A549 (cell line): ENCODE measurements at regions not wholly inside any gene's neighbourhood (a gene's known extent, or its start where the extent isn't known, plus 50 kb on each side); places are given as distances from the start of the nearest gene placed in this dataset.

ENCODE experiments used
- ATAC-seq, 2 experiments: fragments of 200-7000 bp in 1 of 2; fragments of >200 bp in 1 of 2; cut with Nextera tagmentation in 1 of 2; cut with Tn5 transposase in 1 of 2; 3 replicates each; pipeline versions ENCODE4 v1.8.0 to v1.9.1; 2018 to 2020; ENCODE audit warnings: mild to moderate bottlenecking in 1 of 2, moderate library complexity in 1 of 2
- CTCF ChIA-PET: fragments of 300-600 bp; sonication (Branson Sonifier 250); formaldehyde crosslinking; extraction: SDS; loops from one replicate; lab custom pipeline; 2021; ENCODE audit warnings: antibody characterized with exemption, inconsistent platforms; lab: Yijun Ruan, JAX
- POLR2A ChIA-PET: fragments of 350-600 bp; formaldehyde crosslinking; extraction: SDS; loops from one replicate; lab custom pipeline; 2021; ENCODE audit warnings: antibody characterized with exemption, inconsistent platforms; lab: Yijun Ruan, JAX
- DNase-seq, 2 experiments: peaks; one replicate each; pipeline versions ENCODE4 v3.0.0 to v3.0.0-alpha.2; 2011 to 2016; ENCODE audit warnings: low read depth in 1 of 2, low spot score in 1 of 2
- FAIRE-seq: peaks from 2 replicates; lab custom pipeline; 2011; peaks lifted over from hg19 to GRCh38; lab: Jason Lieb, UNC
- H3K27ac ChIP-seq, 2 experiments: fragments of >200 bp; sonication (Bioruptor Twin); formaldehyde crosslinking; 3 replicates each; pipeline ENCODE4 v1.5.1; 2016 to 2017
- H3K4me1 ChIP-seq: fragments of >200 bp; sonication (Bioruptor Twin); formaldehyde crosslinking; 3 replicates; pipeline ENCODE4 v1.6.1; 2016
- H3K4me2 ChIP-seq: fragments of >200 bp; sonication (Bioruptor Twin); formaldehyde crosslinking; 3 replicates; pipeline ENCODE4 v1.6.1; 2016
- H3K4me3 ChIP-seq: fragments of >200 bp; sonication (Bioruptor Twin); formaldehyde crosslinking; 3 replicates; pipeline ENCODE4 v1.5.1; 2016
- H3K9me3 ChIP-seq: fragments of >200 bp; sonication (Bioruptor Twin); formaldehyde crosslinking; 3 replicates; pipeline ENCODE4 v1.6.1; 2016
- BHLHE40 ChIP-seq: IDR thresholded peaks from 2 replicates; pipeline ENCODE4 v1.6.1; 2012; ENCODE audit warnings: low read depth, low read length, inconsistent platforms
- CBX8 ChIP-seq: fragments of 200-600 bp; sonication (generic); IDR thresholded peaks from 2 replicates; pipeline ENCODE4 v1.6.1; 2016
- CTCF ChIP-seq: fragments of >200 bp; sonication (Bioruptor Twin); formaldehyde crosslinking; IDR thresholded peaks from 3 replicates; pipeline ENCODE4 v1.5.1; 2016
- EHMT2 ChIP-seq: fragments of 200-600 bp; sonication (generic); IDR thresholded peaks from 2 replicates; pipeline ENCODE4 v1.6.1; 2016; ENCODE audit warnings: antibody characterized with exemption, low read depth, mild to moderate bottlenecking, moderate library complexity
- FOSL2 ChIP-seq, 2 experiments: fragments of 450-650 bp in 1 of 2; fragments of >200 bp in 1 of 2; sonication (Bioruptor Twin) in 1 of 2; formaldehyde crosslinking; IDR thresholded peaks; 2 replicates each; pipeline versions ENCODE4 v1.5.0 to v1.6.1; 2016 to 2020; ENCODE audit warnings: mild to moderate bottlenecking in 1 of 2, moderate library complexity in 1 of 2
- GATA3 ChIP-seq: IDR thresholded peaks from 2 replicates; pipeline ENCODE4 v1.6.1; 2012; ENCODE audit warnings: borderline replicate concordance
- HES2 ChIP-seq: fragments of >200 bp; sonication (Bioruptor Twin); formaldehyde crosslinking; IDR thresholded peaks from 2 replicates; pipeline ENCODE4 v1.6.1; 2016
- HOXA7 ChIP-seq: fragments of 250-450 bp; sonication (Bioruptor Pico); IDR thresholded peaks from 2 replicates; pipeline ENCODE4 v1.5.0; 2020; ENCODE audit warnings: mild to moderate bottlenecking, moderate library complexity
- JUNB ChIP-seq: fragments of >200 bp; sonication (Bioruptor Twin); formaldehyde crosslinking; IDR thresholded peaks from 2 replicates; pipeline ENCODE4 v1.6.1; 2016
- MAFK ChIP-seq: fragments of 450-650 bp; IDR thresholded peaks from 2 replicates; pipeline ENCODE4 v1.6.1; 2014; ENCODE audit not compliant: partially characterized antibody
- MAX ChIP-seq: IDR thresholded peaks from 2 replicates; pipeline ENCODE4 v1.6.1; 2012
- MYC ChIP-seq: IDR thresholded peaks from 2 replicates; pipeline ENCODE4 v1.6.1; 2012; ENCODE audit warnings: mild to moderate bottlenecking, inconsistent platforms, low read length, improper control_type of control experiment, borderline replicate concordance
- NPAS2 ChIP-seq: fragments of 250-450 bp; sonication (Bioruptor Pico); IDR thresholded peaks from 2 replicates; pipeline ENCODE4 v1.8.0; 2022; ENCODE audit warnings: mild to moderate bottlenecking, moderate library complexity, borderline replicate concordance
- RARB ChIP-seq: fragments of 250-450 bp; sonication (Bioruptor Pico); IDR thresholded peaks from 2 replicates; pipeline ENCODE4 v1.8.0; 2021; ENCODE audit warnings: mild to moderate bottlenecking, moderate library complexity
- REST ChIP-seq: fragments of 200-600 bp; sonication (generic); IDR thresholded peaks from 2 replicates; pipeline ENCODE4 v1.6.1; 2016; ENCODE audit warnings: antibody characterized with exemption, mild to moderate bottlenecking, moderate library complexity
- RNF2 ChIP-seq: fragments of 200-600 bp; sonication (generic); IDR thresholded peaks from 2 replicates; pipeline ENCODE4 v1.6.1; 2016; ENCODE audit warnings: low read depth, mild to moderate bottlenecking, antibody characterized with exemption, moderate library complexity, borderline replicate concordance
- TP53 ChIP-seq: fragments of 250-450 bp; sonication (Bioruptor Pico); IDR thresholded peaks from 2 replicates; pipeline ENCODE4 v1.5.0; 2021; ENCODE audit warnings: mild to moderate bottlenecking, moderate library complexity
- USF2 ChIP-seq: fragments of 450-650 bp; IDR thresholded peaks from 2 replicates; pipeline ENCODE4 v1.6.1; 2014; ENCODE audit warnings: antibody characterized with exemption
- ZFP36 ChIP-seq: fragments of 450-650 bp; IDR thresholded peaks from 2 replicates; pipeline ENCODE4 v1.6.1; 2014; ENCODE audit warnings: borderline replicate concordance; ENCODE audit not compliant: partially characterized antibody
- ZSCAN20 ChIP-seq: fragments of 250-450 bp; sonication (Bioruptor Pico); IDR thresholded peaks from 2 replicates; pipeline ENCODE4 v1.8.0; 2022; ENCODE audit warnings: mild to moderate bottlenecking, moderate library complexity
- WGBS: methylation state at CpG from one replicate; pipeline ENCODE4 v1.1.6; 2017; ENCODE audit errors: missing lambda C conversion rate; 5-methylcytosine and 5-hydroxymethylcytosine counted together

- no peak for TF ChIP-seq MYC
- no peak for TF ChIP-seq RNF2
- TF ChIP-seq RARB (CRISPR knock-in tag) = no peak
- TF ChIP-seq ZSCAN20 = no peak
Measured at GRCh38 chr18:55014095-55014494, 54.8 kb upstream of the CCDC68 start (continued).

GRCh38 chr18:55013685-55014084, 54.4 kb upstream of the CCDC68 start:
- Histone ChIP-seq H3K9me3 (no peaks in the 10 kb centered on the region), H3K4me1 (0 out of 3 replicates have a peak, but pooled peaks cover 7% of the 10 kb centered on the region), H3K27ac (no peak overlapping the region), H3K4me2 (no peak overlapping the region), H3K4me3 (no peak overlapping the region)
- ATAC-seq (no peak), FAIRE-seq (no peak), DNase-seq (no peak)
- TF ChIP-seq USF2 (no peak), BHLHE40 (no peak), ZFP36 (no peak), NPAS2 (CRISPR knock-in tag) (no peak), GATA3 (no peak), TP53 (CRISPR knock-in tag) (no peak), HOXA7 (CRISPR knock-in tag) (no peak), CTCF (no peak), FOSL2 (IDR thresholded peaks at IDR 0.05) (no peak), FOSL2 (CRISPR knock-in tag; IDR thresholded peaks at IDR 0.05) (no peak), RNF2 (no peak), ZSCAN20 (no peak), HES2 (no peak), JUNB (no peak), RARB (CRISPR knock-in tag) (no peak), CBX8 (no peak), MAX (no peak)
- CTCF ChIA-PET = interaction anchor here (0.7 kb wide), 1 partner anchor 1139 kb away, joined by 3 read pairs; no protein-coding TSS in a partner anchor
- POLR2A ChIA-PET = no interaction called here

- no peak for ATAC-seq
- no peak for FAIRE-seq
- POLR2A ChIA-PET = no interaction called here
- no peak for DNase-seq
- H3K27ac ChIP-seq = no peak overlapping the region
- no peak for TF ChIP-seq BHLHE40
- no peak for TF ChIP-seq MYC
- no peak for TF ChIP-seq MAFK
- TF ChIP-seq REST = no peak
- TF ChIP-seq EHMT2 = no peak
- no peak overlapping the region for H3K4me3 ChIP-seq
- no peak overlapping the region for H3K4me2 ChIP-seq
- WGBS = 74% methylated on average over 3 of the region's 3 CpGs
- no peaks in the 10 kb centered on the region for H3K9me3 ChIP-seq
- H3K4me1 ChIP-seq = 0 out of 3 replicates have a peak, but pooled peaks cover 5% of the 10 kb centered on the region
- CTCF ChIA-PET = no interaction called here
Measured at GRCh38 chr18:55013086-55013485, 53.8 kb upstream of the CCDC68 start.
